Suprapubic skin (tissue), 4 donors: ENCODE measurements at regions not wholly inside any gene's neighbourhood (a gene's known extent, or its start where the extent isn't known, plus 50 kb on each side); places are given as distances from the start of the nearest gene placed in this dataset.

Experiments
- DNase-seq, 2 donors: peaks; one replicate each; pipeline ENCODE4 v3.0.0-alpha.2; 2019; ENCODE audit warnings: low spot score in 2 of 2
- H3K27ac ChIP-seq: fragments of 200-600 bp; sonication (generic); one replicate; pipeline ENCODE4 v1.5.1; 2019
- H3K27me3 ChIP-seq: fragments of 200-600 bp; sonication (generic); one replicate; pipeline ENCODE4 v1.5.1; 2019
- H3K36me3 ChIP-seq: fragments of 200-600 bp; sonication (generic); one replicate; pipeline ENCODE4 v1.5.1; 2019
- H3K4me1 ChIP-seq: fragments of 200-600 bp; sonication (generic); one replicate; pipeline ENCODE4 v1.5.1; 2019
- H3K4me3 ChIP-seq: fragments of 200-600 bp; sonication (generic); one replicate; pipeline ENCODE4 v1.5.1; 2019; ENCODE audit warnings: mild to moderate bottlenecking
- H3K9me3 ChIP-seq: fragments of 200-600 bp; sonication (generic); one replicate; pipeline ENCODE4 v1.5.1; 2019
- EP300 ChIP-seq: sonication (generic); formaldehyde crosslinking; IDR thresholded peaks from one replicate; pipeline ENCODE4 v1.6.1; 2017; ENCODE audit warnings: antibody characterized with exemption
- POLR2A ChIP-seq, 2 donors: fragments of 450-650 bp; IDR thresholded peaks; one replicate each; pipeline ENCODE4 v1.6.1; 2017; ENCODE audit warnings: antibody characterized with exemption in 2 of 2, mild to moderate bottlenecking in 2 of 2, moderate library complexity in 2 of 2
- POLR2AphosphoS5 ChIP-seq, 3 donors: sonication (generic); formaldehyde crosslinking; IDR thresholded peaks; one replicate each; pipeline ENCODE4 v1.6.1; 2017; ENCODE audit warnings: antibody characterized with exemption in 3 of 3
- whole genome bisulfite sequencing: methylation state at CpG from one replicate; pipeline ENCODE4 v1.1.5; 2018; 5-methylcytosine and 5-hydroxymethylcytosine counted together
- TF ChIP-seq, protein P1 (sequence below), 2 donors: fragments of 200-600 bp in 1 of 2; fragments of 450-650 bp in 1 of 2; sonication (generic) in 1 of 2; IDR thresholded peaks; one replicate each; pipeline ENCODE4 v1.5.1; 2016 to 2019; ENCODE audit warnings: antibody characterized with exemption in 2 of 2, mild to moderate bottlenecking in 1 of 2, moderate library complexity in 1 of 2

DNA sequence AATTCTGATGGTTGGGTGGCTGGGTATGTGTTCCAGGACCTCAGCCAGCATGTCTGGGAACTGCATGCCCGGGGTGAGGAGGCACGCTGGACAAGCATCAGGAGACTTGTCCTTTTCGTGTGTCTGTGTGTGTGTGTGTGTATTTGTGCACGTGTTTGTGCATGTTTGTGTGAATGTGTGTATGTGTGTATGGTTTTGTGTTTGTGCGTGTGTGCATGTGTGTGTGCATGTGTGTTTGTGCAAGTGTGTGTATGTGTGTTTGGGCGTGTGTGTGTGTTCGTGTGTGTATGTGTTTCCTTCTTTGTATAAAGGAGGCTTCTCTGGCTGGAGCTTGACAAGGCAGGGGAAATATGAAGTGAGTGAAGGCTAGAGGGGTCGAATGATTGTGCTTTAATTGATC is 491.5 kb downstream of the IRX1 start:
- DNase-seq: no peak
- Histone ChIP-seq H3K36me3 (no peaks in the 10 kb centered on the region), H3K27me3 (no peaks in the 10 kb centered on the region), H3K27ac (no peak overlapping the region), H3K4me3 (no peak overlapping the region), H3K4me1 (no peaks in the 10 kb centered on the region), H3K9me3 (no peaks in the 10 kb centered on the region)
- TF ChIP-seq POLR2A (IDR thresholded peaks at IDR 0.05) (no peak), POLR2AphosphoS5 (IDR thresholded peaks at IDR 0.05) (no peak), EP300 (no peak)
- TF ChIP-seq, protein P1, sequence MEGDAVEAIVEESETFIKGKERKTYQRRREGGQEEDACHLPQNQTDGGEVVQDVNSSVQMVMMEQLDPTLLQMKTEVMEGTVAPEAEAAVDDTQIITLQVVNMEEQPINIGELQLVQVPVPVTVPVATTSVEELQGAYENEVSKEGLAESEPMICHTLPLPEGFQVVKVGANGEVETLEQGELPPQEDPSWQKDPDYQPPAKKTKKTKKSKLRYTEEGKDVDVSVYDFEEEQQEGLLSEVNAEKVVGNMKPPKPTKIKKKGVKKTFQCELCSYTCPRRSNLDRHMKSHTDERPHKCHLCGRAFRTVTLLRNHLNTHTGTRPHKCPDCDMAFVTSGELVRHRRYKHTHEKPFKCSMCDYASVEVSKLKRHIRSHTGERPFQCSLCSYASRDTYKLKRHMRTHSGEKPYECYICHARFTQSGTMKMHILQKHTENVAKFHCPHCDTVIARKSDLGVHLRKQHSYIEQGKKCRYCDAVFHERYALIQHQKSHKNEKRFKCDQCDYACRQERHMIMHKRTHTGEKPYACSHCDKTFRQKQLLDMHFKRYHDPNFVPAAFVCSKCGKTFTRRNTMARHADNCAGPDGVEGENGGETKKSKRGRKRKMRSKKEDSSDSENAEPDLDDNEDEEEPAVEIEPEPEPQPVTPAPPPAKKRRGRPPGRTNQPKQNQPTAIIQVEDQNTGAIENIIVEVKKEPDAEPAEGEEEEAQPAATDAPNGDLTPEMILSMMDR (IDR thresholded peaks at IDR 0.05): no peak
- 79% methylated on average over 8 of the region's 8 CpGs for WGBS

DNA sequence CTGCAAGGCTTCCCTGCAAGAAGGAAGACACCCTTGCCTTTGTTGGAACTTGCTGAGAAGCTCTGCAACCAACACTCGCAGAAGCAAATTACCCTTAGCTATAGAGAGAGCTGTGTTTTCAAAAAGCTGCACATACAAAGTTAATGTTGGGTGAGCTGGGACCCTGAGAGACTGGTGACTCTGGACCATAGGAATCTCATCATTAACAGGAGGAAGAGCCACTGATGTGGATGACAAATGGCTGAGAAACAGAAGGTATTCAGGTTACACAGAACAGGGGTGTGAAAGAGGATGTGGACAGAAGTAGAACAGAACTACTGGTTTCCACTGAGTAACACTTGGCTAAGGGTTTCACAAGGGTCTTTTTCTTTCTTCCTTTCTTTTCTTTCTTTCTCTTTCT is 493.5 kb downstream of the IRX1 start:
- H3K27ac ChIP-seq: no peak overlapping the region
- no peak for DNase-seq
- no peaks in the 10 kb centered on the region for H3K27me3 ChIP-seq
- no peaks in the 10 kb centered on the region for H3K9me3 ChIP-seq
- WGBS: 69% methylated on average over 1 of the region's 1 CpG
- H3K4me3 ChIP-seq: no peak overlapping the region
- no peak for TF ChIP-seq POLR2AphosphoS5 (IDR thresholded peaks at IDR 0.05)
- no peaks in the 10 kb centered on the region for H3K4me1 ChIP-seq
- no peaks in the 10 kb centered on the region for H3K36me3 ChIP-seq

DNA sequence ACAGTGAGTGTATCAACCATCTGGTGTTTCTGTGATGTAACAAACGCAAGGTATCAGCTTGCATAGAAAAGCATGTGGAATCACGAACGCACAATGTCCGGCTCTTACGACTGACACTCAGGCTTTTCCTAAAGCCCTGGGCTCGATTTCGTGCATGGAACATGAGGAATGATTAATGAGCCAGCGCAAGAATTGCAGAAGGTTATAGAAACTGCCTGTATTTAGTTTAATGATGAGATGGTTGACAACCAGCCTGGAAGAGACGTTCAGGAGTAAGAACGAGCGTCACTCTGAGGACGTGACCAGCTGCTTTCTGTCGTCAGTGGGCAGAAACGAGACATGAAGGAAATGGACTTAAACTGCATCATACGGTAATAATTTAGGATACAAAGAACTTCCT is 497.6 kb downstream of the IRX1 start:
- H3K27me3 ChIP-seq: no peaks in the 10 kb centered on the region
- TF ChIP-seq, protein P1 (IDR thresholded peaks at IDR 0.05): no peak
- no peak for TF ChIP-seq POLR2A (IDR thresholded peaks at IDR 0.05)
- TF ChIP-seq EP300: no peak
- TF ChIP-seq POLR2AphosphoS5 (IDR thresholded peaks at IDR 0.05): no peak
- DNase-seq: no peak
- H3K27ac ChIP-seq: no peak overlapping the region
- H3K4me3 ChIP-seq: no peak overlapping the region
- no peaks in the 10 kb centered on the region for H3K36me3 ChIP-seq
- H3K4me1 ChIP-seq: no peaks in the 10 kb centered on the region
- no peaks in the 10 kb centered on the region for H3K9me3 ChIP-seq
- 64% methylated on average over 15 of the region's 15 CpGs for WGBS

DNA sequence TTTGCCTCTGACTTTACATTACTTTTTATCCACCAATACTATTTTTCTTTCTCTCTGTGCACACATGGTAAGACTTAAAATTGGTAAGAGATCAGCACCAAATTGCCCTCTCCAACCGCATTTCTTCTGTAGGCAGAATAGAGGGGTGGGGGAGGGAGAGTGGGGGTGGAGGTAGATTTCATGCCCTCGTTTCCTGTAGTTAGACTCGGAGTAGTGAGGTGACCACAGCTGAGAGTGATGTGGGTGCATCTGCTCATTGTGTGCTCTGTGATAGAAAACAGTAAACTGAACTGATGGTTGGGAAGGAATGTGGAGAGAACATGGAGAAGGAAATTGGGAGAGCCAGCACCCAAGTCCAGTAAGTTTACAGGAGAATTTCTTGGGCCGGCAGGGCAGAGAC is 498.3 kb downstream of the IRX1 start:
- Histone ChIP-seq H3K36me3 (no peaks in the 10 kb centered on the region), H3K9me3 (no peaks in the 10 kb centered on the region), H3K27me3 (no peaks in the 10 kb centered on the region), H3K27ac (no peak overlapping the region), H3K4me3 (no peak overlapping the region), H3K4me1 (no peaks in the 10 kb centered on the region)
- no peak for TF ChIP-seq EP300
- no peak for TF ChIP-seq POLR2AphosphoS5 (IDR thresholded peaks at IDR 0.05)
- TF ChIP-seq, protein P1 (IDR thresholded peaks at IDR 0.05): no peak
- no peak for TF ChIP-seq POLR2A (IDR thresholded peaks at IDR 0.05)
- 83% methylated on average over 4 of the region's 4 CpGs for WGBS
- DNase-seq: no peak

DNA sequence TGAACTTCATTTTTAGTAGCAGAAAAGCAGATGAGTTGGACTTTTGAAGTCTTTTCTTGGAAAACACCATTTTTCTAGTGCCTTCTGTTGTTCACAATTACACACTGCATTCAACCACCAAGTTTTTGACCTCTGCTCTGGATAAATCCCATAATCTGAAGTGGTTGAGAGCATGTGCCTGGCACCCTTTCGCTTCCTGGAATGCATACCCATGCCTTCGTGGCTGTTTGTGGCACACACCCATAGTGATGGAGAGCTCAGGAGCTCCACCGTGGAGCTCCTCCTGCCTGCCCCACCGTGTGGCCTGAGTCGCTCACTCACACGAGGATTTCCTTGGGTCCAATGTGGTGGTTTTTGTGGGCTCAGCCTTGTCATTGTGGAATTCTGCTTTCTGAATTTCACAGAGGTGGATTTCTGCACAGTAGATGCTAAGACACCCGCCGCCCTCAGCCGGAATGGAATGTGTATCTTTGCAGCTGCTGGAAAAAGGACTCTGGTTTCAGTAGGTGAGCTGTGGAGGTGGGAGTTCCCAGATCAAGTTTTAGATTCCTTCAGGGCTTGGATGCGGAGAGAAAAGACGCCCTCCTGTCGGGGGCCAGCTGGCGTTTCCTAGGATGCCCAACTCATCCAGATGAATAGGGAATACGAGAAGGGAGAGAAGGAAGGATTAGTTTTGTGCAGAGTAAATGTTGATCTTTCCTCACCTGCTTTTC is 500.4 kb downstream of the IRX1 start:
- Histone ChIP-seq H3K9me3 (no peaks in the 10 kb centered on the region), H3K4me3 (no peak overlapping the region), H3K27me3 (no peaks in the 10 kb centered on the region), H3K36me3 (no peaks in the 10 kb centered on the region), H3K27ac (no peak overlapping the region), H3K4me1 (no peaks in the 10 kb centered on the region)
- 59% methylated on average over 14 of the region's 14 CpGs for WGBS
- no peak for DNase-seq
- TF ChIP-seq, protein P1 (IDR thresholded peaks at IDR 0.05): no peak
- TF ChIP-seq POLR2AphosphoS5 (IDR thresholded peaks at IDR 0.05) (no peak), POLR2A (IDR thresholded peaks at IDR 0.05) (no peak), EP300 (no peak)

DNA sequence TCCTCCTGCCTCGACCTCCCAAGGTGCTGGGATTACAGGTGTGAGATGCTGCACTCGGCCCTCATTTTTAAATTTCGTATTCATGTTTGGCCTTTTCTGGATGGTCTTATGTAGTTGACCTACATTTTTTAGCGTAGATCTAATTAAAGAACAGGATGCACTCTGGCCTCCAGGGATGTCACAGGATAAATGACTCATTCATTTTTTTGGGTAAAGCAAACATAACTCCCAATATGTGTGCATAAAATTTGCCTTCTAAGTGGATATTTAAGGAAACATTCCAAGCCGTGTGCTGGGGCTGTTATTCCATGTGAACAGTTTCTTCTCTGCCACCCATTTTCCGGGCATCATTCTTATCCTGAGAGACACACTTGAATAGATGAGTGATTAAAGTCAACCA is 501.6 kb downstream of the IRX1 start:
- DNase-seq: no peak
- Histone ChIP-seq H3K27ac (no peak overlapping the region), H3K4me3 (no peak overlapping the region), H3K4me1 (no peaks in the 10 kb centered on the region), H3K36me3 (no peaks in the 10 kb centered on the region), H3K9me3 (no peaks in the 10 kb centered on the region), H3K27me3 (no peaks in the 10 kb centered on the region)
- WGBS: 66% methylated on average over 6 of the region's 6 CpGs
- TF ChIP-seq POLR2A (IDR thresholded peaks at IDR 0.05) (no peak), EP300 (no peak), POLR2AphosphoS5 (IDR thresholded peaks at IDR 0.05) (no peak)
- TF ChIP-seq, protein P1 (IDR thresholded peaks at IDR 0.05): no peak
